ENCODE measurements at regions not wholly inside any gene's neighbourhood (a gene's known extent, or its start where the extent isn't known, plus 50 kb on each side); places are given as distances from the start of the nearest gene placed in this dataset.

DNA sequence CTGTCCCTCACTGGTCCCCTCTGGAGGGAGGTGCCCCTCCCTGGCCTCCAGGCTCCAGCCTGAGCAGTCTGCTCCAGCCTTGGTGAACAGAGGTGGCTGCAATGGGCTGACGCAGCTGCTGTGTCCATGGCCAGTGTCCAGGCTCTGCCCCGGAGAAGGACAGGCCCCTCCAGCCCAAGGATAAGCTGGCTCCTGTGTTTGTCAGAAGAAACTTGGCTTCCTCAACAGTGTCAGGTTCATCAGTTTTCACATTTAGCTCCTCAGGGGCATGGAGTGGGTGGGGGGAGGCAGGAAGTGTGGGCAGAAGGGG, 402.8 kb downstream of the MATN1 start:
- DNase-seq (ENCODE audit: low read depth) = no peak

DNA sequence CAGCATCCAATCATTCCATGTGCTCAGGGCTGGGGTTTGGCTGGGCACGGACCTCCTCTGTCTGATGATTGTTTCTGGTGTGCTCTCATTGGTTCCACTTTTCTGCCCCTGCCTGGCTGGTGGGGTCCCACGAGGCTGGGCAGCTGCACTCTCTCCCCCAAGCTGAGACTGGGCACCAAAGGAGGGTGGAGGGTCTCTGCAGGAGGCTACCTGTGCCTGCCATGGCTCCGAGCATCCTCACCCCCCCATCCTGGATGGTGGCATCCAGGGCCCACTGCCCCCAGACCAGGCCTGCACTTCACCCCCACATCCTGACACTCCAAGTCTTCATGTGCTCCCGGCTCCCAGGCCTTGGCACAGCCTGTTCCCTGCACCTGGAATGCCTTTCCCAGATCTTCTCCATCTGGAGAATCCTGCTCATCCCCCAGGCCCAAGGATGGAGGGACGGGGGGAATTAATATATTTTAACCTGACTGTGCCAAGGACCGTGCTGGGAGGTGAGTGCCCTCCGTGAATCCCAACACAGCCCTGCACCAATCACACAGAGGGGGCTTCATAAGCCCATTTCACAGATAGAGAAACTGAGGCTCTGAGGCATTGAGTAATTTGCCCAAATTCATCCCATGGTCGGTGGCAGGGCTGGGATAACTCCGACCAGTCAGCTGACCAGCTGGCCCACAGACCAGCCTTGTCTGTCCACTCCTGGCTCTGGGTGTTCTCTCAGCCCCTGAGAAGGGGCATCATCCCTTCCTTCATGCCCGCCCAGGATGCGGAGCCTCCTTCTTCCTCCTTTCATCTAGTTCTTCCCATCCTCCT, 403.4 kb downstream of the MATN1 start:
- no peak for DNase-seq (ENCODE audit: low read depth)

DNA sequence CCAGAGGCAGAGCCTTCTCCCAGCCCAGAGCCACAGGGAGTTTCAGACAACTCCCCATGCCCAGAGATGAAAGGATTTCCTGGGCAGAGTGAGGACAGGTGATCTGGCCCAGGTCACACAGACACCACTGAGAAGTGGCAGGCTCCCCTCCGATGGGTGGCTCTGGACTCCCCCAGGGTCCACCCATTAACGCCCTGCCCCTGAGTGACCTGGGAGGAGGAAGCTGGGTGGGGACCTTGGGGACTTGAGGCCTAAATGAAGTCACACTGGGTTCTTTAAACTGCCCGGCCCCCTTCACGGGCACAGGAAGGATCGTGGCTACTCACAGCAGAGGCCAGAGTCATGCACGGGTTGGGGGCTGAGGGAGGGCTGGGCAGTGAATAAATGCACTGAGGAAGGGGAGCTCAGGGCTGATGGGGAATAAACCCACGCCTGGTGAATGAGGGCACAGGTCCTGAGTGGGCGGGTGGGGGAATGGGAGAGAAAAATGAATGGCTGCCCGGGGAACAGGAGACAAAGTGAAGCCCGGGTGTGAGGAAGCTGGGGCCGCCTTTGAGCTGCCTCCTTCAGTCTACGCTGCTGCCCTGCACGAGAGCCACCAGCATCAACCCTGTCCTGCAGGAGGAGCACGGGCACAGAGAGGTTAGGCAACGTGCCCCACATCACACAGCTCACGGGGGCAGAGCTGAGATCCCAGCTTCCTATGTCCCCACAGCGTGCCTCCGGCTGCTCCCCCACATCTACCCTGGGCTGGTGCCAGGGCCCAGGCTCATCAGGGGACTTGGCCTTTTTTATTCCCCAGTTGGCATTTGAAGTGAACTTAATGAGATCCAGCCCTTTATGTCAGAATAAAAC, 404.3 kb downstream of the MATN1 start:
- no peak for DNase-seq (ENCODE audit: low read depth)

DNA sequence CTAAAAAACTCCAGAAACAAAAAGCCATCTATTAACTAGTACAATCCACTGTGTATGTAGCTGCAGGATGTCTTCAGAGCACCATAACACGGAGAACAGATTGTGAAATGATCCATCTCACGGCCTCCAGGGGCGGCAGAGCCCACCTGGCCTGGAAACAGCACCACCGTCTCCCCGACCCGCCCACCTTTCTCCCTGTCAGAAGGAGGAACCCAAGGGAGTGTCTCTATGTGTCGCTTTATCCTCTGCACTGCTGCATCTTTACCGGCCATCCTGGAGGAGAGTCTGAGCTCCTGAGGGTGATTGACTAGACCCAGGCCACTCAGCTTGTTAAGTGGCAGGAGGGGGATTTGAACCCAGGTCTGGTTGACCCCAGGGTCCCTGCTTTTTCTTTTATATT, 405.0 kb downstream of the MATN1 start:
- DNase-seq (ENCODE audit: low read depth) = no peak

DNA sequence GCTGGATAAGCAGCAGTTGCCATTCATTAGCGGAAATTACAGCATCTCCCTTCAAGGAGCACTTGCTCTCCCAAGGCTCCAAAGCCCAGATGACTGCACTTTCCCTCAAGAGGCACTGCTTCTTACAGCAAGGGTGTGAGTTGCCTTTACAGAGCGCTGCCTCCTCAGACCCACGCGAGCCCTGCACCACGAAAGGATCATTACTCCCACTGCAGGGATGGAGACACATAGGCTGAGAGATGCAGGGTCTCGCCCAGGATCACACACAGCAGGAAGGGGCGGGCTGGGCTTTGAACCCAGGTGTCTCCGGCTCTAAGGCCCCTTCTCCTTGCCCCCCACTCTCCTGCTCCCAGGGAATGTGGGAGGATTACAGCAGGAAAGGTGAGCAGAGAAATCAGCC, 405.5 kb downstream of the MATN1 start:
- no peak for DNase-seq (ENCODE audit: low read depth)

DNA sequence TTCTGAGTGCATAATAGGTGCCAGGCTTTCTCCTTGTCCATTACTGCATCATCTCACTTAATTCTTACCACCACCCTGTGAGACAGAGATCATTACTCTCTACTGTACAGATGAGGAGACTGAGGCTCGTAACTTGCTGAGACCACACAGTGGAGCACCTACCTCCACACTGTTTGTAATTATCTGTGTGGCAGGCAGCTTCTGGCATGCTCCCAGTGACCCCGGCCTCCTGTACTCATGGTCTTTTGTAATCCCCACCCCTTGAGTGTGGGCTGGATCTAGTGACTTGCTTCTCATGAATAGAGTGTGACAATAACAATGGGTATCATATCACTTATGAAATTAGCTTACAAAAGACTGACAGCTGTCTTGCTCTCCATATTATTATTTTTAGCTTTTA, 407.3 kb downstream of the MATN1 start:
- DNase-seq (ENCODE audit: low read depth) = no peak

DNA sequence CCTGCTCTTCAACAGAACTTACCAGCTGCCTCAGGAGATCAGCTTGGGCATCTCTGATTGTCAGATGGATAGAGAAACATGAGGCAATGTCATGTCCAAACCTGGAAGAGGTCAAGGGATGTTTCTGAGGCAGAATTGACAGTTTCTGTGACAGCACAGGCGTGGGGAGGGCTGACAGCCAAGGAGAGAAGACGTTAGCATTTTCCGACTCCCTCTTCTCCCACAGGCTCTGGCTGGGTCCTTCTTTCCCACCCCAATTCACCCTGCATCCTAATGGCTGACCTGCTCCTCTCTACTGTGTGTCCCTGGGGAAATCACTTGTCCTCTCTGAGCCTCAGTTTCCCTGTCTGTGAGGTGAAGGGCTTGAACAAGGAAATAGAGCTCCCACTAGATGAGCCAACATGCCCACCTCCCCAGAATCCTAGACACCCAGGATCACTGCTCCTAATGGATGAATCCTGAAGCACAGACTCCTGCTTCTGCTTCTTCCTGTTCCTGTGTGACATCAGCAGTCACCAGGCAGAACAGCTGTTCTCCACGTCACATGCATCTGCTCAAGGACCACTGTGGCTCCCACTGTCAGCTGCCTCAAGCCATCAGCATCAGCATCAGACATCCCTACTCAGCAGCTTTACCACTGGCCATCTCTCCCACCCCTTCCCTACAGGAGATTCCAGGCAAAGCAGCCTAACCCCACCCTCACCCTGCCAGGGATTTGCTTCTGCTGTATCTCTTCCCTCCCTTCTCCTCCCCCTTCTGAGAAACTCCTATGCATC, 408.0 kb downstream of the MATN1 start:
- no peak for DNase-seq (ENCODE audit: low read depth)

DNA sequence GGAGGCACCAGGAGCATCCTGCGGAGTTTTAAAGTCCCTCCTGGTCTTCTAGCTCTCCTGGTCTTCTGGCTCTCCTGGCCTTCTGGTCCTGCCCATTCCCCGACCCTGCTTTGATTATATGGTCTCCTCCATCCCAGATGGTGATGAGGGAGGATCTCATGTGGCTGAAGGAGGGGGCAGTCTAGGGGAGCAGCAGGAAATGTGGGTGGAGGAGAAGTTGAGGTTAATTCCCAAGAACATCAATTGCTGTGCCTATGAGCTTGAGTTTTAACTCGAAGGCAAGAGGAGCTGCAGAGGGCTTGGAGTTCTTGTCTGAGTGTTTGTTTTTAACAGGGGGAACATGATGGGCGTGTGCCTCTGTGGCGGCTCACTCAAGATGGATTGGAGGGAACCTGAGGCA, 408.8 kb downstream of the MATN1 start:
- DNase-seq (ENCODE audit: low read depth) = no peak

DNA sequence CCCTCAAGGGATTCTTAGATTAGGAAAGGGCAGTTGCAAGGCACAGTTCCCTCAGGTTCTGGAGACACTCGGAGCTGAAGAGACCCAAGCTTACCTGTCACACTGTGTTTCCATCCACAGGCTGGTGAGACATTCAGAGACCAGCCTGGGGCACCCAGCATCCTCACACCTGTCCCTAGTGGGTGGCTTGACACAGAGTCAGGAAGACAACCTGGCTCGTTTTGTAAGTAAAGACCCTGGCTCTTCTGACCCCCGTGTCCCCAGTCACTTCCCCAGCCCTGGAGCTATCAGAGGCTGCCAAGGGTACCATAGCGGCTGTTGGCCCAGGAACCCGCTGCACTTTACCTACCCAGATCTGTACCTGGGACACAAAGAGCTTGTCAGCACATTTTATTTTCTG, 409.8 kb downstream of the MATN1 start:
- DNase-seq (ENCODE audit: low read depth) = no peak

DNA sequence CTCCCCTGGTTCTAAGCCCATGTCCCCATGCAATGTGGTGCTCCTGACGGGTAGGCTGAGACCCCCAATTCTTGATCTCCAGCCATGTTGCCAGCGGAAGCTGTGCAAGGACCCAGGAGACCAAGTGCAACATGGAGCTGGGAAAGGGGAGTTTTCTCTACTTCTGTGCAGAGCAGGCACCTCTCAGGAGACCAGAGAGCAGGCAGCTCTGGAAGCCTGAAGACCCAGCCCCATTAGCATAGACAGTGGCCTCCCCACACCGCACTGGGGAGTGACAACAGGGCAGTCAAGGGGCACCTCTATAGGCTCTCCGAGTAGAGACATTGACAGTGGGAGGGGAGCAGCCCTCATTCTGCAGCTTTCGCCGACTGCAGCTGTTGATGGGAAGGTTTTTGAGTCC, 410.2 kb downstream of the MATN1 start:
- no peak for DNase-seq (ENCODE audit: low read depth)

DNA sequence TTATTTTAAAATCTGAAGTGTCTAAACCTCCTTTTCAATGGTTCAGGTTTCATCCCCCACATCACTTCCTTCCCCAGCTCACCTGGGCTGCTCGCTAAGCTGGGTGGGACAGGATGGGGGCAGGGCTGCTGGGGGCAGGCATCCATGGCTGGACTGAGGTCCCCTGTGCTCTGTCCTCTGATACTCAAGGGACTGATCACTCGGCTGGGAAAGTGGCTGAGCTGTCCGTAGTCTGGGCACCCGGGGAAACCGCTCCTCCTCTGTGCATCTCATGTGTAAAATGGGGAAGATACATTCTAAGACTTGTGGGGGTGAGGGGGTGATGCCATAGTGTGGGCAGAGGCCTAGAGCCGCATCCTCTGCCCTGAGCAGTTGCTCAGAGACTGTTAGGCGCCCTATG, 411.2 kb downstream of the MATN1 start:
- DNase-seq (ENCODE audit: low read depth) = no peak

DNA sequence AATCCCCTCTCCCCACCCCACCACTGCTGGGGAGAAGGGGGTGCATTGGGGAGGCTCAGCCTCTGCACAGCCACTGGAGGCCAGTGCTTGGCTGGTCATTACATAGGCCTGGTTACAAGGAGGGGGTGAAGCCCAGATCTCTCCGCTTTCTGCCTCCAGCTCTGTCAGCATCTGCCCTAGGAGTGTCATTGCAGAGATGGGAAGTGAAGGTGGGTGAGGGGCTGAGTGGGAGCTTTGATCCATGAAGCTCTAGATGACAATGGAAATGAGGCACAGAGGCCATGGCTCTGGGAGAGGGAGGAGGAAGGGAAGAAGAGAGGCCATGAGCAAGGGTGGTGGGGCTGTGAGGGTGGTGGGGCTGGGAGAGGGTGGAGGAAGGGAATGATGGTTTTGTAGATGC, 411.6 kb downstream of the MATN1 start:
- no peak for DNase-seq (ENCODE audit: low read depth)

DNA sequence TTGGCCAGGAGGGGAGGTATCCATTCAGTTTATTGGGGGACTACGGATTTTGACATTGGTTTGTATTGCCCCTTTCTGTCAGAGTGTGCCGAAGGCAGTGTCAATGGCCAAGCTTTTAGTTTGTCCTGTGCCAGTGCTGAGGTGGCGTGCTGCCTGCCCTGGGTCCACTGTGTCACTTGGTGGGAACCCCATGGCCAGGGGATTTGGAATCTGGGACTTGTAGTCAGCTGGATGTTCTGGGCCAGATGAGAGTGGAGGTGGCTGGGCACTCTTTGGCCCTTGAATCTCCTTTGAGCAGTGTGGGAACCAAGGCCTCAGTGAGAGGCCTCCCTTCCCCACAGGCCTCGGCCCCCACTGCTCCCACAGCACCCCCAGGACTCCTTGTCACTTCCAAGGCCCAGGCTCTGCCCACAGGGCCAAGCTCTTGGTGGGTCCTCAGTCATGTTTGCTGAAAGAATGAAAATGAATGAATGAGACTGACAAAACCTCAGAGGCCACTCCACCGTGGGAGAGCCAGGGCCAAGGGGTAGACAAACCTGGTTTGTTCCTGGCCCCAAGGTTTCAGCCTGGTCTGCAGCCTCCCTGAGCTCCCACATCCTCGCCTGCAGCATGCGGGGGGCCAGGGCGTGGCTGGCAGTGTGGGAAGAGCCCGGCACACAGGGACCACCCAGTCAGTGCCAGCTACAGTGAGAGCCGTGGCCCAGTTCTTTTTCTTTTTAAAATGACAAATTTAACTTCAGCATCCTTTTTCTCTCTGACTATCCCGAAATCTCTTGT, 412.2 kb downstream of the MATN1 start:
- DNase-seq (ENCODE audit: low read depth) = no peak

DNA sequence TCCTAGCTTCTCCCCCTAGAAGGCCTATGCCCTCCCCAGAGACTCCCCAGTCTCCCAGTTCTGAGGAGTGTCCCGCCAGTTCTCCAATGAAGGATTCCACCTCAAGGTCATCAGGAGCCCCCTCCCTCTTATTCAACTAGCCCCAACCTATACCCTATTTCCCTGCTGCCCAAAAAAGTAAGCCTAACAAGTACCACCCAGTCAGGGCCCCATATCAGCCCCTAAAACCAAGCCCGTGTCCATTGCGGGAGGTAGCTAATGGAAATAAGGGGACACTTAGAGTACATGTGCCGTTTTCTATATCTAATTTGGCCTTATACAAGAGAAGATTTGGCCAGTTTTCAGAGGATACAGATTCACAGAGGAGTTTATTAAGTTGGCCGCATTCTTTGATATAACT, 416.2 kb downstream of the MATN1 start:
- DNase-seq (ENCODE audit: low read depth) = no peak

DNA sequence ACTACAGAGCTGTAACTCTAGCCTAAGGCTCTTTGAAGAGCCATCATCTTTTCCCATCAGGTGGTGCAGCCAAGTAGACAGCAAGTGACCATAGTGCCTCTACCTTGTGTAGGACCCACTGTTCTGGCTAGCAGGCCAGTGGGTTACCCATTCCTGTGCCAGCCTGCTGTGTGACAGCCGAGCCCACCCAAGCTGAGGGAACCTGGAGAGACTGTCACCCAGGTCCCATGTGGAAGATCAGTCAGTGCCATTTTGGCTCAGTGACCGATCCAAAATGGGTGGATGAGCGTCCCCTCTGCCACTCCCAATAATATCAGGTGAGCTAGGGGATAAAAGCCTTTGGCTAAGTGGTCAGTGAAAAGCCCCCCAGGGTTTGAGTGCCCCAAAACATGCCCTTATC, 417.9 kb downstream of the MATN1 start:
- DNase-seq (ENCODE audit: low read depth) = no peak

DNA sequence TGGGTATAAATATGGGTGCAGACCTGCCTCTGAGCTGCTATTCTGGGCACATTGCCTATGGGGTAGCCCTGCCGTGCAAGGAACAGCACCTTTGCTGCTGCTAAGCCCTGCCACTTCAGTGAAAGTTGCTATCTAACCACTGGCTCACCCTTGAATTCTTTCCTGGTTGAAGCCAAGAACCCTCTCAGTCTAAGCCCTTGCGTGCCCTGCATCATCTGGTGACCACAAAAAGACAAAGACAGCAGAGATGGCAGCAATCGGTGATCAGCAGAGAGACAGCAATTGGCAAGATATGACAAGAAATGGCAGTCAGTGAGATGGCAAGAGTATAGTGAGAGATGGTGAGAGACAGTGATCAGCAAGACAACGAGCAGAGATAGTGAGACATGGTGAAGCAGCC, 418.3 kb downstream of the MATN1 start:
- no peak for DNase-seq (ENCODE audit: low read depth)

DNA sequence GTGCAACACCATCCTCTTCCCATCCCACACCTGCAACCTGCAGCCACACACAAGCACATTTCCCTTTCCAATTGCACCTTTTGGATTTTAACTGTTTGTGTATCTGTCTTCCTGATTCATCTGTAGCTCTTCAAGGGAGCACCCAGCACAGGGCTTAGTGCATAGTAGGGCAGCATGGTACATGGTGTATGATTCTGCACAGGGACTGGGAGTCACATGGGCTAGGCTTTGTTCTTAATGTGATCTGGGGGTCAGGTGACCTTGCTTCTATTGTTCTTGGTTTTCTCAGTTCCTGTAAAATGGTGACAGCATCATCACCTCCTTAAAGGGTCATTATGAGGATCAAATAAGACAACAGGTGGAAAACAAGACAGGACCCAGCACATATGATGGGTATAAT, 419.3 kb downstream of the MATN1 start:
- DNase-seq (ENCODE audit: low read depth) = no peak

DNA sequence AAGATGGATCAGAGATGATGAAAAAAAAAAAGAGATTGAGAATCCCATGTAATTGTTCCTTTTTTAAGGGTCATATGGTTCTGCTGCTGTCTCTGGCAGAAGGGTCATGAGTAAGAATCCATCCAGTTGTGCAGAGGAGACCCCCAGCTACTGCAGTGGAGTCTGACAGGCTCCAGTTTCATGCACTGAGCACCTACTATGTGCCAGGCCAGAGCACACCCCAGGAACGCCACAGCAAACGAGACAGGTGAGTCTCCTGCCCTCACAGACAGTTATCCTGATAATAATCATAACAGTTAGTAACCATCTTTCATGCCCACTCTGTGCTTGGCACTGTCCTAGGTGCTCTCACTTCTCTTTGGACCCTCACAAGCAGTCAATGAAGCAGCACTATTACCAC, 420.0 kb downstream of the MATN1 start:
- DNase-seq (ENCODE audit: low read depth) = no peak

DNA sequence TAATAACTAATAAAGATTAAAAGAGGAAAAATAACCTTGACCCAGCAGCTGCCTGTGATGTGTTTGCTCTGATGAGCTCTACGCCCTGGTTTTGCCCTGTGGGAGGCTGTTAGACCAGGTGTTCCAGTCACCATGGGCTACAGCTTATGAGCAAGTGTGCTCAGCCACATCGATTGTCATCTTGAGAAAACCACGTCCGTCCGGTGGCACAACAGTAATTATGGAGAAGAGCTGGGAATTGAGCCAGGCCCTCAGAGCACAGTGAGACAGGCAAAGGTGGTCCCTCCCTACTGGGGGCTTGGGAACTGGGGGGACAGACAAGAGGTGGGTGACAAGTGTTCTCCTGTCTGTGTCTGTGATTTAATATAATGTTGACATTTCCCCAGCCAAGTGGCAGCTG, 420.5 kb downstream of the MATN1 start:
- no peak for DNase-seq (ENCODE audit: low read depth)

DNA sequence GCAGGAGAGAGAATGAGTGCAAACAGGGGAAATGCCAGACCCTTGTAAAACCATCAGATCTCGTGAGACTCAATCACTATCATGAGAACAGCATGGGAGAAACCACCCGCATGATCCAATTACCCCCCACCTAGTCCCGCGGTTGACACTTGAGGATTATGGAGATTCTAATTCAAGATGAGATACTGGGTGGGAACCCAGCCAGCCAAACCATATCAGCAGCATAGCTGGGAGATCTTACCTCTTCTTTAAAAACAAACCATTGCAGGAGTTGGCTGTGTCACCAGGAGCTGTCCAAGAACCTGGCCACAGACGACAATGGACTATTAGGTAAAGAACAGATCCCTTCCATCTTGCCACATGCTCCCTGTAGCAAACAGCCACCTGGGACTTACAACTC, 422.7 kb downstream of the MATN1 start:
- DNase-seq (ENCODE audit: low read depth) = no peak

DNA sequence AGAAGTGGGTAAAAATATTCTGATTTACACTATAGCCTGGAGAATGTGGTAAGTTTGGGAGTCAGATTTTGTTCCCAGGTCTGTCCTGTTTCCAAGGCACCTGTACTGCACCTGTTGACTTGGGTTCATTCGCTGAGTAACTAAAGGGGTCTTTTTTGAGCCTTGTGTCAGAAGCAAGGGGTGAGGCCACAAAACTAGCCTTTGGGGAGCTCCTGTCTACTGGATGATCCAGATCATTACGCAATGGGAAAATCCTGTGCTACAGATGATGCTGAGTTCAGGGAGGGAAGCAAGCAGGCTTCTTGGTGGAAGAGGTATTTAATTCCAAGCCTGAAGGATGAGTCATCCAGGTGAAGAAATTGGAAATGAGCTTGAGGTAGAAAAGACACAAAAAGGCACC, 424.0 kb downstream of the MATN1 start:
- DNase-seq (ENCODE audit: low read depth) = no peak

DNA sequence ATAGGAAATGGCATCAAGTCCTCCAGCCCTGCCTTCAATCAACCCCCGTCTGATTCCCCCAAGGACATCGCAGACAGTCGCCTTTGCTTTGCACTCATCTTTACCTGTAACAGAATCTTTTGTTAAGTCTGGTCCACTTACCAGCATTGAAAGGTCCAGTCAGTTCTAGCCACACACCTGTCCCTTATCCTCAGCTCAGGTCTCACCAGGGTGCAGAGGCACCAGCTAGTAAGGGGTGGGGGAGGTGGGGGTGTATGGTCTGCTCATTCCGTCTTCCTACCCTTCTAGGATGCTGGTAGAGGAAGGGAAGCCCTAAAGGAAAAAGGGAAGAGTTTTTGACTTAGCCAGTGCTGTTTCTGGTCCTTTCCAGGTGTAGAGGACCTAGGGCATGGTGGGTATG, 427.7 kb downstream of the MATN1 start:
- DNase-seq (ENCODE audit: low read depth) = no peak

All from LHCN-M2 (cell line).